ENCODE measurements at regions not wholly inside any gene's neighbourhood (a gene's known extent, or its start where the extent isn't known, plus 50 kb on each side); places are given as distances from the start of the nearest gene placed in this dataset.
"Not testable (repeated sequence)": the region's sequence is repeated elsewhere in the genome, so short reads cannot be mapped to it uniquely, and the experiment has no call there.

DNA sequence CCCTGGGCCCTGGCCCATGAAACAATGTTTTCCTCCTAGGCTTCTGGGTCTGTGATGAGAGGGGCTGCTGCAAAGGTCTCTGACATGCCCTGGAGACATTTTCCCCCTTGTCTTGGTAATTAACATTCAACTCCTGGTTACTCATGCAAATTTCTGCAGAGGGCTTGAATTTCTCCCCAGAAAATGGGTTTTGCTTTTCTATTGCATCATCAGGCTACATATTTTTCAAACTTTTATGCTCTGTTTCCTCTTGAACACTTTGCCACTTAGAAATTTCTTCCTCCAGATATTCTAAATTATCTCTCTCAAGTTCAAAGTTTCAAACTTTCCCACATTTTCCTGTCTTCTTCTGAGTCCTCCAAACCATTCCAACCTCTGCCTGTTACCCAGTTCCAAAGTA lies 98.2 kb upstream of the TCF21 start:
- DNase-seq (ENCODE audit: low spot score) = not testable (repeated sequence)

DNA sequence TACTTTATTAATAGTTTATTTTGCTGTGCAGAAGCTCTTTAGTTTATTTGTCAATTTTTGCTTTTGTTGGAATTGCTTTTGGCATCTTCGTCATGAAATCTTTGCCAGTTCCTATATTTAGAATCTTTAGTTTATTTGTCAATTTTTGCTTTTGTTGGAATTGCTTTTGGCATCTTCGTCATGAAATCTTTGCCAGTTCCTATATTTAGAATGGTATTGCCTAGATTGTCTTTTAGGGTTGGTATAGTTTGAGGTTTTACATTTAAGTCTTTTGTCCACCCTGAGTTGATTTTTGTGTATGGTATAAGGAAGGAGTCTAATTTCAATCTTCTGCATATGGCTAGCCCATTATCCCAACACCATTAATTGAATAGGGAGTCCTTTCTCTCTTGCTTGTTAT lies 93.9 kb upstream of the TCF21 start:
- DNase-seq (ENCODE audit: low spot score) = not testable (repeated sequence)

DNA sequence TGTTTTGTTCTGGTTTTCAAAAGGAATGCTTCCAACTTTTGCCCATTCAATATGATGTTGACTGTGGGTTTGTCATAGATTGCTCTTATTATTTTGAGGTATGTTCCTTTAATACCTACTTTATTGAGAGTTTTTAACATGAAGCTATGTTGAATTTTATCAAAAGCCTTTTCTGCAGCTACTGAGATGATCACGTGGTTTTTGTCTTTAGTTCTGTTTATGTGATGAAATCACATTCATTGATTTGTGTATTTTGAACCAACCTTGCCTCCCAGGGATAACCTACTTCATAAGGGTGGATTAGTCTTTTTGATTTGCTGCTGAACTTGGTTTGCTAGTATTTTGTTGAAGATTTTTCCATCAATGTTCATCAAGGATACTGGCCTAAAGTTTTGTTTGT lies 92.7 kb upstream of the TCF21 start:
- DNase-seq (ENCODE audit: low spot score) = no peak

DNA sequence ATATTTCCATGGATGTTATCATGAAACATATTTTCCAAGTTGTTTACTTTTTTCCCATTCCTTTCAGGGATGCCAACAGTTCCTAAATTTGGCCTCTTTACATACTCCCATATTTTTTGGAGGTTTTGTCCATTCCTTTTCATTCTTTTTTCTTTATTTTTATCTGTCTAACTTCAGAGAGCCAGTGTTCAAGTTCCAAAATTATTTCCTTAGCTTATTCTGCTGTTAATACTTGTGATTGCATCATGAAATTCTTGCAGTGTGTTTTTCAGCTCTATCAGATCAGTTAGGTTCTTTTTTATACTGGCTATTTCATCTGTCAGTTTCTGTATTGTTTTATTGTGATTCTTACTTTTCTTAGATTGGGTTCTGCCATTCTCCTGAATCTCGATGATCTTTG lies 89.9 kb upstream of the TCF21 start:
- no peak for DNase-seq (ENCODE audit: low spot score)

DNA sequence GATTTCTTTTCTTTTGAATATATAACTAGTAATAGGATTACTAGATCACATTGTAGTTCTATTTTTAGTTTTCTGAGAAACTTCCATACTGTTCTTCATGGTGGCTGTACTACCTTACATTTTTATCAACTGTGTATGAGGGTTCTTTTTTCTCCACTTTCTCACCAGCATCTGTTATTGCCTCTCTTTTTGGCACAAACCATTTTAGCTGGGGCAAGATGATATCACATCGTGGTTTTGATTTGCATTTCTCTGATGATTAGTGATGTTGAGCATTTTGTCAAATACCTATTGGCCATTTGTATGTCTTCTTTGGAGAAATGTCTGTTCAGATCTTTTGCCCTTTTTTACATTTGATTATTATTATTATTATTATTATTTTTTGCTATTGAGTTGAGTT lies 86.1 kb upstream of the TCF21 start:
- no peak for DNase-seq (ENCODE audit: low spot score)

DNA sequence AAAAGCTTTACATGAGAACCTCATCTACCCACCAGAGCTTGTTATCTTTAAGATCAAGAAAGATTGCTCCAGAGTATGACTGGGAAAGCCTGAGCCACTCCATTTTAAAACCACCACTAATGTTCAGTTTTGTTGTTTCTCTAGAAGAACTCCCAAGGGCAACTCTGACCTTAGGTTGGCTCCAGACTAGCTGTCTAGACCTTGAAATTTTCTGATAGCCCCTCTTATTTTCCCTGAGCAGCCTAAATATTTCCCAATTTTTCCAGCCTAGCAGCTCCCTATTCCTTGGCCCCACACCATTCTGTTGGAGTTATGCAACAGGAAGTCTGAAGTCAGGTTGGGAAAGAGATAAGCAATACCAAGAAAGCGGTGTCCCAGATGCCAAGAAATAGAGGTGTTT lies 84.6 kb upstream of the TCF21 start:
- no peak for DNase-seq (ENCODE audit: low spot score)

DNA sequence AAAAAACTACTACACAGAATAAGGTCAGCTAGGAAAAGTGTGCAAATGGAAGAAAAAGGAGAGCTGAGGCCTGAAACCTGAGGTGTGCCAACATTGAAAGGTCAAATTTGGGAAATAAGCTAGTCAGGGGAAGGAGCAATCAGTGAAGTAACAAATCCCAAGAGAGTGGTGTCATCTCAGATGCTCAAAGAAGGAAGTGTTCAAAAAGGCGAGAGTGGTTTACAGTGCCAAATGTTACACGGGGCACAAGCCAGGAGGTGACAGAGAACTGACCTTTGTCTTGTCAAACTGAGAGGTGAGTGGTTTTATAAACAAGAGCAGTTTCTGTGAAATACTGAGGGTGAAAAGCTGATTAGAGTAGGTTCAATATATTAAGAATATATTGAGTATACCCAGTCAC lies 83.0 kb upstream of the TCF21 start:
- DNase-seq (ENCODE audit: low spot score) = no peak

DNA sequence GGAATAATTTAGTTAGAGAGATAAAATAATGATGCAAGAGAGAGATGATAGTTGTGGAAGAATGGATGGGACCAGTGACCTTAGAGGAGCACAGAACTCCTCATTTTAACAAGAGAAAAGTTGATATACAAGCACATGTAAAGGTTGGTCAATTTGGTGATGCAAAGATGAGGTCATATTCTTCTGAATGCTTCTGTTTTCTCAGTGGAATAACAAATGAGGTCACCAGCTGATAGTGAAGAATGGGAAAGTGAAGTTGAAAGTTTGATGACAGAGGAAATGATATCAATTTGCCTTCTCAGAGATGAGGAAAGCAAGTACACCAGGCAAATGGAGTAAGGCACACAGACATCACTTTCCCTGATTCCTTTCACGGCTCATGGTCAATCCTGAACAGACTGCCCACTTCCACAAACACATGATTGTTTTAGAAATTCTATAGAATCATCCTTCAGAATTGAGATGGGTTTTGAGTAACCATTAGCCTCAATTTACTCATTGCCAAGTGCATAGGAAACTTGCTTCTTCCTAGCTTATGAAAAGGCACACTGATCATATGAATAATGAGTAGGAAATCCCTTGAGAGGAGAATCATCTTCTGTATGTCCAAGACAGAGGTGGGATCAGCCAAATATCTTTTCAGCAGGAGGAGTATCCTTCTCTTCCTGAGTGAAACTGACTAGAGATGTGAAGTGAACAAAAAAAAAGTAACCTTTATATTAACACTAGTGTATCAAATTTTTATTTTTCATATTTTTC lies 82.4 kb upstream of the TCF21 start:
- DNase-seq (ENCODE audit: low spot score) = no peak

DNA sequence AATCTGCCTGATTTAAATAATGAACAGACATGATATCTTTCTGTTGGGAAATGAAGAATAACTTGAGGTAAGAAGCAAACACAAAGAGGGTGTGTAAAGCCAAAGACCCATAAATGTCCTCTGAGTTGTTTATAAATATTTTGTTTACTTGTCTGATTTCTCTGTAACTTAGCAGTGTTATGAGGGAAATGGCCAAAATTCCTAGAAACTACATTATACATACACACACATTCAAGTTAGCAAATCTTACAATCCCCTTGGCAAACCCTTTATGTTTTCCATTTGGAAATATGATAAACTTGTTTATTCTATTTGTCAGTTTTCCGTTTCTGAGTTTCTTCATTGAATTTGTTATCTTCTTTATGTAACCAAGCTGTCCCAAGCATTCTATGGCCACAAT lies 81.4 kb upstream of the TCF21 start:
- DNase-seq (ENCODE audit: low spot score) = no peak

DNA sequence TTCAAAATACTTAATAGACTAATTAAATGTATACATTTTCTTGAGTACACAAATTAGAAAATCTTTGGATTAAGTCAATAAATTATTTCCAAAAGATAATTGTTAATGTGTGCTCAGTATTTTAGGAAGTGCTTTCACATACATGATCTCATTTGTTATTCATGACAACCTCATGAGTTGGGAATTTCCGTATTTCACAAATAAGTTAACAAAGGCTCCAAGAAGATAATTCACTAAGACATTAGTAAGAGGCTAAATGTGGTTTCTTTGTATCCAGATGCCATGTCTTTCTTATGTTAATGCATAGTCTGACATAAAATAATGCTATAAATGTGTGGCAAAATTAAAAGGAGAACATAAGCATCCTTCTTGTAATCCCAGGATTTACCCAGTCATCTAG lies 79.5 kb upstream of the TCF21 start:
- DNase-seq (ENCODE audit: low spot score) = no peak

DNA sequence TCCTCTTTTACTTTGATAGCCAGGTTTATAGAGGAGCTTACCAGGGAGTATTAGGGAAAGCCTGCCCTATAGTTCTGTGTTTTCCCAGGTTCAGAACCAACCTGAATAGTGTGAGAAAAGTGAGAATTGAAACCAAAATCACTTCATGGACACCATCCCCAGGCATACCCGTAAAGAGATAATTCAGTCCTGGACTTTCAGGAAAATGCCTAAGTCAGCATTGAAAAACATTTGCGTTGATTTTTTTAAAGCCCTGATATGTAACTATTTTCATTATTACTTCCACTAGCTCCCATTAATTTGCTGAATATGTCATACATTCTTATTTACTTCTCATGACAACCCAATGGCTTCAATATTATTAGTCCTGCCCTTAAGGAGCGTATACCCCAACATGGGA lies 77.4 kb upstream of the TCF21 start:
- DNase-seq (ENCODE audit: low spot score) = no peak

DNA sequence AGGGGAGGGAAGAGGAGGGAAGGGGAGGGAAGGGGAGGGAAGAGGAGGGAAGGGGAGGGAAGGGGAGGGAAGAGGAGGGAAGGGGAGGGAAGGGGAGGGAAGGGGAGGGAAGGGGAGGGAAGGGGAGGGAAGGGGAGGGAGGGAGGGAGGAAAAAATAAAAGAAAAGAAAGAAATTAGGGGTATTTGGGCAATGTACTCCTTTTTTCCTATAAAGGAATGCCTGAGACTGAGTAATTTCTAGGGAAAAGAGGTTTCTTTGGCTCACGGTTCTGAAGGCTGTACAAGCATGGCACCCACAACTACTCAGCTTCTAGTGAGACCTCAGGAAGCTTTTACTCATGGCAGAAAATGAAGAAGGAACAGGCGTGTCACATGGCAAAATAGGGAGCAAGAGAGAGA lies 76.5 kb upstream of the TCF21 start:
- not testable (repeated sequence) for DNase-seq (ENCODE audit: low spot score)

DNA sequence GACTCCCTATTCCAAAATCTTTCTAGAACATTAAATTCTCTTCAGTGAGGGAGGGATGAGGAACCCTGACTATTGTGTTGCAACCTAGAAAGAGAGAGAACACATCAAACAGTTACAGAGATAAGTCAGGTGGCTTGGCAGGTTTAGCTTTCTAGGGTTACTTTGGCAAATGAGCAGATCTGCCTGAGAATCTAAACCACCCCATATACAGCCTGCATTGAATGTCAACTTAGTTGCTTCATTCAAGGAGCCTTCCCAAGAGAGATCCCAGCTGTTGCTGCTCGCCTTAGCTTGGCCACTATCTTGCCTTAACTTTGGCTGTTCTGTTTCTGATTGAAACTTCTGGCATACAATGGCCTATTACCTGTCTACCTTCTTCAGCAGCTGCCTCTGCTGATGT lies 74.7 kb upstream of the TCF21 start:
- no peak for DNase-seq (ENCODE audit: low spot score)

DNA sequence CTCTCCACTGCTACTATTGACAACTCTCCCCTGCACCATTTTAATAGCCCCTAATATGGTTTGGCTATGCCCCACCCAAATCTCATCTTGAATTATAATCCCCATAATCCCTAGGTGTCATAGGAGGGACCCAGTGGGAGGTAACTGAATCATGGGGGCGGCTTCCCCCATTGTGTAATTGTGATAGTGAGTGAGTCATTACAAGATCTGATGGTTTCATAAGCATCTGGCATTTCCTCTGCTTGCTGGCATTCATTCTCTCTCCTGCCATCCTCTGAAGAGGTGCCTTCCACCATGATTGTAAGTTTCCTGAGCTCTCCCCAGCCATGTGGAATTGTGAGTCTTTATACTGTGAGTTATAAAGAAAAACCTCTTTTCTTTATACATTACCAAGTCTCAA lies 74.1 kb upstream of the TCF21 start:
- no peak for DNase-seq (ENCODE audit: low spot score)

DNA sequence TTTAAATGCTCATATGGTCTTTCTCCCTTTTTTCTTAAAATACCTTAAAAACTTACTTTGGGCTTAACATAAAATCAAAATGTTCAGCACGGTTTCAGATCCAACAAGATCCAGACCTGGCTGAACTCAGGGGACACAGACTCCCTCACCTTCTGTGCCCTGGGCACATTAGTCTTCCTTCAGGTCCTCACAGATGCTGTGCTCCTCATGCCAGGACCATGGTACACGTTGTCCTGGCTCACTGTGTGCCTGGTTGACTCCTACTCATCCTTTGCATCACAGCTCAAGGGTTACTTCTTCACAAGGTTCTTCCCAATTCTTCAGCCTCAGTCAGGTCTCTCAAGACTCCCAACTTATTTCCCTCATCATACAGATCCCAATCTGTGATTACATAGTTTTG lies 73.6 kb upstream of the TCF21 start:
- no peak for DNase-seq (ENCODE audit: low spot score)

DNA sequence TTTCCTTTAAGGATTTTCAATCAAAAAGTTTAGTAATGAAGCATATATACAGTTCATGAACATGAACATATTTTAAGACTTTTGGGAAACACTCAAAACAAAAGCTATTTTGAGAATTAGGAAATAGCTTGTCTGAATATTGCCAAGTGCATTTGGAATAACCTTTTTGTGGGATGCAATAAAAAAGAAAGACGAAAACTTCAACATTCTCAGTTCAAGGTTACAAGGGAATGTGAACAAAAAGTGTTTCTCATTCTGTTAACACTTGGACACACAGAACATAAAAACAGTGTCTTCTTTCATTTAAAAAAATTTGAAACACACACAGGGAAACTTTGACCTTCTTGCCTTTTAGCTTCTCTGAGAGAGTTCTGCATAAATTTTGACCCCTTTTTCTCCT lies 72.7 kb upstream of the TCF21 start:
- DNase-seq (ENCODE audit: low spot score) = no peak

DNA sequence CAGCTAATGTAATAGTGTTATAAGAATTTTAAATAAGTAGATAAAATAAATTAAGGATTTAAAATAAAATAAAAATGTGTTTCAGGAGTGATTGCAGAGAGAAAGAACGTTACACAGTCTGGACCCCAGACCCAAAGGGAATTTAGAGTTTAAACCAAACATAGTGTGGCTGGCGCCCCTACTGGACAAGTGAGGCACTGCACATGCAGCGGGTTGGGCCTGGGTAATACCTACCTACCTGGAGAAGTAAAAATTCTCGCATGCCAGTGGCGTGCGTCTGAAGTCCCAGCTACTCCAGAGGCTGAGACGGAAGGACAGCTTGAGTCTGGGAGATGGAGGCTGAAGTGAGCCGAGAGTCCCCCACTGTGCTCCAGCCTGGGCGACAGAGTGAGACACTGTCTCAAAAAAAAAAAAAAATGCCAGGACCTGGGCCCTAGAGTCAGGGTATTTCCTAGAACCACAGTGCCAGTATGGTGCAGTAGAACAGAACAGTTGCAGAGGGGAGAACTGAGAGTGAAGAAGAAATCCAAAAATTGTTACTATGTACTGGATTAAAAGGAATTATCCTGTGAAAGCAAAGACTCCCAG lies 71.4 kb upstream of the TCF21 start:
- DNase-seq (ENCODE audit: low spot score) = peak; percentile 44

DNA sequence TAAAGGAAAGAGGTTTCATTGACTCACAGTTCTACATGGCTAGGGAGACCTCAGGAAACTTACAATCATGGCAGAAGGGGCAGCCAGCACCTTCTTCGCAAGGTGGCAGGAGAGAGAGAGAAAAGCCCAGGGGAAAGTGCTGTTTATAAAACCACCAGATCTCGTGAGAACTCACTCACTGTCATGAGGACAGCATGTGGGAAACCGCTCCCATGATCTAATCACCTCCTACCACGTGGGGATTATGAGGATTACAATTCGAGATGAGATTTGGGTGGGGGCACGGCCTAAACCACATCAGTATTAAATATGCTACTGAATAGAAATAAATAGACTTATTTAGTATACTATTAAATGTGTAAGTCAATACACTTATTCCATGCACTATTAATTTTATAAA lies 70.6 kb upstream of the TCF21 start:
- no peak for DNase-seq (ENCODE audit: low spot score)

DNA sequence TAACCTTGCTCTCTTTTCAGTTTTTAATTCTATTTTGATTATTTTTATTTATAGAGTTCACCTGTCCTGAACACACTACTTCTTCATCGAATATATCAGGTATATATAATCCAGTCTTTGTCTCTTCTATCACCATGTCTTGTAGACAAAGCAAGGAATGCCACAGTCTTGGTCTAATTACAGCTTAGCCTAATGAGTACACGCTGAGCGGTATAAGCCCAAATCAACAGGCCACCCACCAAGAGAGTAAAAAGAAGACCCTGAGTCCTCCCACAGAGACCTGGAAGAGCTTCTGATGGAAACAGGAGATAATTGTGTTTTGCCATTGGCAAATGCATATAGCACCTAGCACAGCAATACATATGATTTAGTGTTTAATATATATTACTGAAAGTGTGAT lies 68.7 kb upstream of the TCF21 start:
- no peak for DNase-seq (ENCODE audit: low spot score)

DNA sequence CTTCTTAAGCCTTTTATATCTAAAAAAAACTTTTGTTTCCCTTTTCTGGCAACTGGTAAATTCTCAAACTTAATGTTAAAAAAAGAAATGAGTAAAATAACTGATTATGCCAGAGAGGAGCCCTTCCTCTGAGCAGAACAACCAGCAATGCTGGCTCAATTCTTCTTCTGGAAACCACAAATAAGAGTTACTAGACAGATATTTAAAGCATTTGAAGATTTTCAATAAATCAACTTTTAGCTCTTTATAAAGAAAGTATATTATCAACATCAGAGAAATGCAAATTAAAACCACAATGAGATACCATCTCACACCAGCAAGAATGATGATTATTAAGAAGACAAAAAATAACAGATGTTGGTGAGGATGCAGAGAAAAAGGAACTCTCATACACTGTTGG lies 61.1 kb upstream of the TCF21 start:
- no peak for DNase-seq (ENCODE audit: low spot score)

DNA sequence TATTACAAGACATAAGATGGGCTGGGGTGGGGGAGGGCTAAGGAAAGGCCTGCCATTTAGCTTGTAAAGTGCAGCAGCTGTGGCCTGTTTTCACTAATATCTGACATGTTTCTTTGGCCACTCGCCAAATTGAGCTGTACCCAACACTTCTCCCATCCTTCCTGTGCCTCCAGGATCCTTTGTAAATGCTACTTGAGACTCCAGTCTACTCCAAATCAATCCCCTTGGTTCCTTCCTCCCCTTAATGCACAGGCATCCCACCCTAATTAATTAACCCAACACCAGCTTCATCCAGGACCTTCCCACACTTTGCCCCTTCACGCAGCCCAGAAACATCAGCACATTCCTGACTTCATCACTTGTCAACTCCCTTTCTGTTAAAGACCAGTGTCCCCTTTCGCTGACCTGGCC lies 55.0 kb upstream of the TCF21 start:
- no peak for DNase-seq (ENCODE audit: low spot score)

DNA sequence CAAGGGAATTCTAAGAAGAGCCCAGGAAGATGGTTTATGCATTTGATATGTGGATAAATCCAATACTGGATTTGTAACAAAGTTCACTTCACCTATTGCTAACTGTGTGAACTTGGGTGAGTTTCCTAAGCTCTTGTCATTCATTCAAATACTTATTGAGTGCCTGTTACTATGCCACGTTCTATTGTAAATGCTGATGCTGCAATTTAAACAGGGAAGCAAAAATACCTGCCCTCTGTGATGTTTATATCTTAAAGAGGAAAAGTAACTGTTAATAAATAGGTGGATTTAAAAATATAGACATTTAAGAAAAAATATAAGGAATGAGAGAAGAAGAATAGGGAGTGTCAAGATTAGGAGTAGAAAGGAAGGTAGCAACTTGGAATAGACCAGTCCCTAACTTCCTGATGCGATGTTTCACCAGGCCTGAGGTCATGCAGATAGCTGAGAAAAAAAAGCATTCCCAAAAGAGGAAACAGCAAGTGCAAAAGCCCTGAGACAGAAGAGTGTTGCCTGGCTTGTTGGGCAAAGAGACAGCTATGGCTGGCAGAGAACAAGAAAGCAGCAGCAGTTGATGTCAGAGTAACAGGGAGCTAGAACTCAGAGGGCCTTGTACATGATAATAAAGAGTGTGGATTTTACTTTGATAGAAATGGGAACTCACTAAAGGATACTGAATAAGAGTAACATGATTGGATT lies 54.3 kb upstream of the TCF21 start:
- DNase-seq (ENCODE audit: low spot score) = no peak

DNA sequence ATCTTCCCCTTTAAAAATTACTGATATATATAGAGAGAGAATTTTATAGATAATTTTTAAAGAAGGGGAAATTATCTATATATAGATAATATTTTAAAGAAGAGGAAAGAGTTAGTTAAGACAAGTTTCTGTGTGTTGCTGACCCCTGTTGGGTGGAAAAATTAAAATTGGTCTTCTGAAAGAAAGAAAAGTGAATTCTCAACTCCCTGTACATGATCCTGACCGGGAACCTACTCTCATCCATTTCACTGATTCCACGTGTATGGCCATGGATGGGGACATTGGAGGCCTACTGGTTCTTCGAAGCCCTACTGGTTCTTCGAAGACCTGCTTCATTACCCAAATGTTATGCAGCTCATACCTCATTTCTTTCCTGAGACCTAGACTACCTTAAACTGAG lies 53.0 kb upstream of the TCF21 start:
- DNase-seq (ENCODE audit: low spot score) = no peak

Data from hematopoietic multipotent progenitor cell treated with erythropoietin and hydrocortisone succinate and interleukin-3 and kit ligand, for 15 days (in vitro differentiated cells).